H1 (cell line): ENCODE measurements at regions not wholly inside any gene's neighbourhood (a gene's known extent, or its start where the extent isn't known, plus 50 kb on each side); places are given as distances from the start of the nearest gene placed in this dataset.
A peak's percentile ranks its signal among the peaks of the same experiment; 100 is the strongest.
"Not testable (repeated sequence)": the region's sequence is repeated elsewhere in the genome, so short reads cannot be mapped to it uniquely, and the experiment has no call there.

Source experiments
- CTCF ChIA-PET: fragments of 300-600 bp; sonication (Branson Sonifier 250); formaldehyde crosslinking; loops from one replicate; lab custom pipeline; 2021; ENCODE audit not compliant: partially characterized antibody; lab: Charles Lee
- POLR2A ChIA-PET: fragments of 300-600 bp; sonication (Branson Sonifier 250); formaldehyde crosslinking; loops from one replicate; lab custom pipeline; 2021; ENCODE audit warnings: inconsistent platforms; ENCODE audit not compliant: partially characterized antibody; lab: Charles Lee
- DNase-seq, 2 experiments: peaks; one replicate each; pipeline versions ENCODE4 v3.0.0 to v3.0.0-alpha.2; 2010 to 2022; ENCODE audit warnings: low spot score in 2 of 2, low read depth in 1 of 2, mixed read lengths in 1 of 2
- FAIRE-seq: peaks from 2 replicates; lab custom pipeline; 2011; peaks lifted over from hg19 to GRCh38; lab: Jason Lieb, UNC
- H2AFZ ChIP-seq: 2 replicates; pipeline ENCODE4 v1.8.1; 2012; ENCODE audit warnings: low read length, inconsistent platforms
- H2AK5ac ChIP-seq: 2 replicates; pipeline ENCODE4 v1.6.1; 2013; ENCODE audit warnings: low read depth, low read length
- H2BK120ac ChIP-seq: replicated peaks from 2 replicates; pipeline ENCODE3; 2013; ENCODE audit warnings: low read depth, low read length, inconsistent platforms
- H2BK12ac ChIP-seq: 2 replicates; pipeline ENCODE4 v1.6.1; 2013; ENCODE audit warnings: low read depth, low read length
- H2BK15ac ChIP-seq: 2 replicates; pipeline ENCODE4 v1.6.1; 2013; ENCODE audit warnings: low read length
- H2BK20ac ChIP-seq: 2 replicates; pipeline ENCODE4 v1.6.1; 2013; ENCODE audit warnings: low read length
- H2BK5ac ChIP-seq: 2 replicates; pipeline ENCODE4 v1.6.1; 2013; ENCODE audit warnings: low read depth, low read length
- H3K14ac ChIP-seq: 2 replicates; pipeline ENCODE4 v1.6.1; 2013; ENCODE audit warnings: inconsistent platforms; ENCODE audit not compliant: insufficient read length
- H3K18ac ChIP-seq: 2 replicates; pipeline ENCODE4 v1.6.1; 2013; ENCODE audit warnings: low read length; ENCODE audit errors: extremely low read depth
- H3K23ac ChIP-seq: 2 replicates; pipeline ENCODE4 v1.6.1; 2013; ENCODE audit warnings: inconsistent platforms; ENCODE audit not compliant: insufficient read length
- H3K23me2 ChIP-seq: 2 replicates; pipeline ENCODE4 v1.6.1; 2013; ENCODE audit warnings: low read depth, low read length
- H3K27ac ChIP-seq: 2 replicates; pipeline ENCODE4 v1.6.1; 2011; ENCODE audit warnings: low read depth, low read length, inconsistent platforms
- H3K27me3 ChIP-seq, 4 experiments: replicated peaks in 1 of 4; 1 replicate in 1 of 4; 2 replicates in 3 of 4; pipeline versions ENCODE4 v1.6.1 to v1.8.1; 2011 to 2013; ENCODE audit warnings: low read length in 3 of 4, mild to moderate bottlenecking in 3 of 4, inconsistent platforms in 2 of 4, mixed read lengths in 2 of 4, moderate library complexity in 1 of 4; ENCODE audit not compliant: control insufficient read depth in 3 of 4, insufficient read depth in 3 of 4; ENCODE audit errors: extremely low read depth in 1 of 4
- H3K36me3 ChIP-seq, 4 experiments: 2 replicates each; pipeline versions ENCODE4 v1.6.1 to v1.8.1; 2011 to 2013; ENCODE audit warnings: mild to moderate bottlenecking in 4 of 4, low read length in 3 of 4, moderate library complexity in 2 of 4, control low read depth in 1 of 4, inconsistent platforms in 1 of 4; ENCODE audit not compliant: insufficient read depth in 4 of 4, control insufficient read depth in 2 of 4
- H3K4ac ChIP-seq: replicated peaks from 2 replicates; pipeline ENCODE3; 2013; ENCODE audit warnings: low read length, low read depth, mixed read lengths, inconsistent platforms; ENCODE audit not compliant: insufficient read length
- H3K4me1 ChIP-seq, 4 experiments: replicated peaks in 1 of 4; 1 replicate in 1 of 4; 2 replicates in 3 of 4; pipeline versions ENCODE4 v1.6.1 to v1.8.1; 2011 to 2013; ENCODE audit warnings: low read length in 3 of 4, inconsistent platforms in 2 of 4, mixed read lengths in 1 of 4; ENCODE audit not compliant: insufficient read depth in 4 of 4, control insufficient read depth in 3 of 4
- H3K4me2 ChIP-seq, 2 experiments: 2 replicates each; pipeline versions ENCODE4 v1.6.1 to v1.8.1; 2011 to 2013; ENCODE audit warnings: low read depth in 2 of 2, low read length in 2 of 2, control low read depth in 1 of 2, inconsistent platforms in 1 of 2, mild to moderate bottlenecking in 1 of 2; ENCODE audit not compliant: insufficient read depth in 1 of 2
- H3K4me3 ChIP-seq, 4 experiments: fragments of 200-600, 300-600 bp in 1 of 4; sonication (generic), shearing (Covaris generic), sonication (Bioruptor Twin) in 1 of 4; 2 replicates each; pipeline versions ENCODE4 v1.5.1 to v1.8.1; 2011 to 2016; ENCODE audit warnings: low read length in 4 of 4, low read depth in 3 of 4, control low read depth in 2 of 4, inconsistent platforms in 2 of 4, mild to moderate bottlenecking in 2 of 4, mixed read lengths in 1 of 4, moderate library complexity in 1 of 4; ENCODE audit not compliant: insufficient read depth in 2 of 4; ENCODE audit errors: extremely low read depth in 1 of 4
- H3K56ac ChIP-seq: replicated peaks from 2 replicates; pipeline ENCODE3; 2013; ENCODE audit warnings: low read depth, mild to moderate bottlenecking, mixed read lengths, low read length, inconsistent platforms; ENCODE audit not compliant: insufficient read length
- H3K79me1 ChIP-seq: 2 replicates; pipeline ENCODE4 v1.6.1; 2013; ENCODE audit warnings: low read depth, low read length, control low read depth
- H3K79me2 ChIP-seq, 2 experiments: 2 replicates each; pipeline versions ENCODE4 v1.6.1 to v1.8.1; 2012 to 2013; ENCODE audit warnings: low read length in 2 of 2, mild to moderate bottlenecking in 2 of 2, inconsistent platforms in 1 of 2; ENCODE audit not compliant: insufficient read depth in 2 of 2, control insufficient read depth in 1 of 2
- H3K9ac ChIP-seq, 4 experiments: replicated peaks in 1 of 4; 1 replicate in 1 of 4; 2 replicates in 3 of 4; pipeline versions ENCODE4 v1.6.1 to v1.8.1; 2011 to 2013; ENCODE audit warnings: low read depth in 3 of 4, low read length in 3 of 4, control low read depth in 2 of 4, mild to moderate bottlenecking in 2 of 4, moderate library complexity in 2 of 4, inconsistent platforms in 1 of 4; ENCODE audit errors: extremely low read depth in 1 of 4
- H3K9me3 ChIP-seq, 2 experiments: 2 replicates each; pipeline versions ENCODE4 v1.6.1 to v1.8.1; 2012 to 2013; ENCODE audit warnings: mild to moderate bottlenecking in 2 of 2, moderate library complexity in 2 of 2, control low read depth in 1 of 2, inconsistent platforms in 1 of 2, low read depth in 1 of 2, low read length in 1 of 2, mixed read lengths in 1 of 2; ENCODE audit not compliant: insufficient read depth in 2 of 2
- H4K20me1 ChIP-seq, 2 experiments: replicated peaks in 1 of 2; 2 replicates each; pipeline versions ENCODE3 to v1.8.1; 2011 to 2013; ENCODE audit warnings: inconsistent platforms in 2 of 2, low read length in 2 of 2, mild to moderate bottlenecking in 1 of 2; ENCODE audit not compliant: insufficient read depth in 2 of 2, control insufficient read depth in 1 of 2
- H4K5ac ChIP-seq: 2 replicates; pipeline ENCODE4 v1.6.1; 2013; ENCODE audit warnings: low read length, low read depth, mixed read lengths, inconsistent platforms; ENCODE audit not compliant: insufficient read length
- H4K8ac ChIP-seq: 2 replicates; pipeline ENCODE4 v1.8.0; 2013; ENCODE audit warnings: mild to moderate bottlenecking, moderate library complexity, low read length, inconsistent platforms; ENCODE audit not compliant: insufficient read depth; ENCODE audit errors: extremely low read depth
- H4K91ac ChIP-seq: replicated peaks from 2 replicates; pipeline ENCODE3; 2013; ENCODE audit warnings: low read length, mixed read lengths, inconsistent platforms; ENCODE audit not compliant: insufficient read length
- ASH2L ChIP-seq: fragments of 200-600, 300-600 bp; sonication (generic); IDR thresholded peaks from one replicate; pipeline ENCODE4 v1.7.1; 2017; ENCODE audit warnings: low read length
- CTCF ChIP-seq, 3 experiments: IDR thresholded peaks; 1 replicate in 2 of 3; 2 replicates in 1 of 3; pipeline versions ENCODE4 v1.5.1 to v1.6.1; 2011; ENCODE audit warnings: low read length in 3 of 3, mild to moderate bottlenecking in 3 of 3, inconsistent platforms in 2 of 3, low read depth in 1 of 3, moderate library complexity in 1 of 3; ENCODE audit not compliant: insufficient read depth in 1 of 3; ENCODE audit errors: control extremely low read depth in 1 of 3
- EP300 ChIP-seq, 2 experiments: IDR thresholded peaks; 1 replicate in 1 of 2; 2 replicates in 1 of 2; pipeline ENCODE4 v1.6.1; 2011 to 2012; ENCODE audit warnings: low read depth in 2 of 2, low read length in 2 of 2, mild to moderate bottlenecking in 2 of 2, borderline replicate concordance in 1 of 2, inconsistent platforms in 1 of 2, moderate library complexity in 1 of 2
- HDAC2 ChIP-seq, 2 experiments: fragments of 300-600 bp in 1 of 2; sonication (generic) in 1 of 2; IDR thresholded peaks; 2 replicates each; pipeline ENCODE4 v1.6.1; 2011 to 2012; ENCODE audit warnings: low read depth in 2 of 2, low read length in 2 of 2, mild to moderate bottlenecking in 2 of 2, moderate library complexity in 2 of 2, borderline replicate concordance in 1 of 2, inconsistent platforms in 1 of 2
- KDM4A ChIP-seq: IDR thresholded peaks from one replicate; pipeline ENCODE4 v1.7.1; 2012; ENCODE audit warnings: low read depth, mild to moderate bottlenecking, moderate library complexity, low read length, inconsistent platforms; ENCODE audit not compliant: severe bottlenecking
- POLR2A ChIP-seq, 2 experiments: IDR thresholded peaks; 1 replicate in 1 of 2; 2 replicates in 1 of 2; pipeline ENCODE4 v1.6.1; 2011; ENCODE audit warnings: low read depth in 2 of 2, low read length in 2 of 2, mild to moderate bottlenecking in 2 of 2; ENCODE audit errors: control extremely low read depth in 1 of 2
- SP1 ChIP-seq: IDR thresholded peaks from 2 replicates; pipeline ENCODE4 v1.6.1; 2011; ENCODE audit warnings: low read depth, low read length
- YY1 ChIP-seq: IDR thresholded peaks from 2 replicates; pipeline ENCODE4 v1.6.1; 2011; ENCODE audit warnings: low read depth, mild to moderate bottlenecking, low read length
- WGBS, 2 experiments: shearing (Covaris generic) in 1 of 2; methylation state at CpG; one replicate each; pipeline versions ENCODE4 v1.1.6 to v1.1.7; 2013 to 2015; ENCODE audit warnings: low lambda C conversion rate in 2 of 2, mixed read lengths in 2 of 2, inconsistent platforms in 1 of 2, low coverage in 1 of 2, missing lambda C conversion rate in 1 of 2; ENCODE audit not compliant: insufficient replicate concordance in 2 of 2, insufficient coverage in 1 of 2, insufficient read length in 1 of 2; ENCODE audit errors: extremely low coverage in 1 of 2, missing lambda C conversion rate in 1 of 2; 5-methylcytosine and 5-hydroxymethylcytosine counted together

- H3K23me2 ChIP-seq, H2BK20ac ChIP-seq, H3K14ac ChIP-seq, H3K23ac ChIP-seq, H3K27me3 ChIP-seq, H3K36me3 ChIP-seq, FAIRE-seq, H3K18ac ChIP-seq, H3K79me2 ChIP-seq, H3K4ac ChIP-seq, H3K79me1 ChIP-seq, H2BK120ac ChIP-seq, H2BK15ac ChIP-seq, H4K20me1 ChIP-seq, H4K91ac ChIP-seq, H3K56ac ChIP-seq, H2AK5ac ChIP-seq, H3K4me1 ChIP-seq, POLR2A ChIA-PET: not testable (repeated sequence)
- CTCF ChIA-PET: interaction anchor here (0.8 kb wide), 1 partner anchor 41 kb away, joined by 3 read pairs; no protein-coding TSS in a partner anchor
- Histone ChIP-seq H3K4me2 (peak overlapping the region; percentile 71 to 76), H3K9me3 (peaks cover 10 to 19% of the 10 kb centered on the region in 2 experiments; a peak in 3 of 4 replicates), H3K4me3 (peak overlapping the region; percentile 64 to 86 (median 76)), H4K8ac (peak overlapping the region; percentile 94), H2BK5ac (peak overlapping the region; percentile 39; the same call in 1 of the 2 replicates), H3K27ac (peak overlapping the region; percentile 35; the same call in 1 of the 2 replicates), H2BK12ac (0 out of 2 replicates have a peak overlapping the region, but pooled peaks have one; percentile 39), H3K9ac (peak overlapping the region; percentile 54 to 83 (median 58)), H2AFZ (peak overlapping the region; percentile 59; the same call in 1 of the 2 replicates), H4K5ac (peak overlapping the region; percentile 21)
- peak; percentile 78 to 90 for DNase-seq
- 48% methylated on average over 54 of the region's 54 CpGs; no CpG with 5 or more reads in 1 of the 2 experiments for WGBS, 2 experiments
- TF ChIP-seq KDM4A: peak; percentile 79
- TF ChIP-seq ASH2L: peak; percentile 48
- TF ChIP-seq HDAC2 (IDR thresholded peaks at IDR 0.05; ENCODE audit: borderline replicate concordance in 1 of 2, low read depth in 2 of 2, low read length in 2 of 2): peak; percentile 47 to 58; a peak in 1 of 4 replicates
- peak; percentile 68; the same call in 1 of the 2 replicates for TF ChIP-seq YY1
- peak in 1 of 2 experiments; percentile 48; a peak in 1 of 3 replicates for TF ChIP-seq EP300 (IDR thresholded peaks at IDR 0.05; ENCODE audit: borderline replicate concordance in 1 of 2, low read depth in 2 of 2, low read length in 2 of 2)
- TF ChIP-seq POLR2A (IDR thresholded peaks at IDR 0.05; ENCODE audit: control extremely low read depth in 1 of 2, low read depth in 2 of 2, low read length in 2 of 2): peak; percentile 61 to 86
- peak; percentile 45 to 65 (median 47) for TF ChIP-seq CTCF (IDR thresholded peaks at IDR 0.05; ENCODE audit: control extremely low read depth in 1 of 3, insufficient read depth in 1 of 3, low read depth in 1 of 3, low read length in 3 of 3)
- TF ChIP-seq SP1: 0 out of 2 replicates have a peak, but pooled peaks have one; percentile 35
These were observed 136.6 kb downstream of the FOXD4L6 start for GRCh38 chr9:40991741-40992471.
